Peyer's patch (tissue), 4 donors: ENCODE measurements at regions not wholly inside any gene's neighbourhood (a gene's known extent, or its start where the extent isn't known, plus 50 kb on each side); places are given as distances from the start of the nearest gene placed in this dataset.

Experiments used
- DNase-seq, 3 donors: peaks; one replicate each; pipeline ENCODE4 v3.0.0-alpha.2; 2017 to 2019
- H3K27ac ChIP-seq, 4 donors: fragments of 200-600 bp; sonication (generic); one replicate each; pipeline ENCODE4 v1.5.1; 2016 to 2019
- H3K27me3 ChIP-seq, 2 donors: fragments of 200-600 bp; sonication (generic); one replicate each; pipeline ENCODE4 v1.5.1; 2019
- H3K36me3 ChIP-seq, 3 donors: fragments of 200-600 bp; sonication (generic); one replicate each; pipeline ENCODE4 v1.5.1; 2016 to 2019
- H3K4me1 ChIP-seq, 4 donors: fragments of 200-600 bp; sonication (generic); one replicate each; pipeline ENCODE4 v1.5.1; 2016 to 2019
- H3K4me3 ChIP-seq, 4 donors: fragments of 200-600 bp; sonication (generic); 1 replicate in 3 of 4; 2 replicates in 1 of 4; pipeline ENCODE4 v1.5.1; 2016 to 2019; ENCODE audit warnings: mild to moderate bottlenecking in 1 of 4
- H3K9me3 ChIP-seq, 4 donors: fragments of 200-600 bp; sonication (generic); one replicate each; pipeline ENCODE4 v1.5.1; 2016 to 2019; ENCODE audit warnings: mild to moderate bottlenecking in 1 of 4
- CTCF ChIP-seq, 6 experiments: fragments of 450-650 bp in 4 of 6; fragments of 200-600 bp in 2 of 6; sonication (generic) in 1 of 6; IDR thresholded peaks; one replicate each; pipeline ENCODE4 v1.5.1; 2017 to 2019; ENCODE audit warnings: antibody characterized with exemption in 6 of 6, mild to moderate bottlenecking in 3 of 6, moderate library complexity in 1 of 6
- POLR2A ChIP-seq, 2 donors: fragments of 450-650 bp; IDR thresholded peaks; one replicate each; pipeline ENCODE4 v1.5.1; 2017; ENCODE audit warnings: antibody characterized with exemption in 2 of 2, mild to moderate bottlenecking in 2 of 2, moderate library complexity in 2 of 2

- Histone ChIP-seq H3K4me1 (no peaks in the 10 kb centered on the region), H3K27ac (no peak overlapping the region), H3K9me3 (no peaks in the 10 kb centered on the region), H3K4me3 (no peak overlapping the region), H3K36me3 (no peaks in the 10 kb centered on the region), H3K27me3 (no peaks in the 10 kb centered on the region)
- TF ChIP-seq POLR2A (IDR thresholded peaks at IDR 0.05) (no peak), CTCF (IDR thresholded peaks at IDR 0.05) (no peak)
- DNase-seq: no peak
Observed at GRCh38 chr4:43990963-43991362, 457.6 kb downstream of the KCTD8 start.

GRCh38 chr4:43992552-43992951 is 456.1 kb downstream of the KCTD8 start:
- no peak for DNase-seq
- TF ChIP-seq POLR2A (IDR thresholded peaks at IDR 0.05): no peak
- Histone ChIP-seq H3K4me3 (no peak overlapping the region), H3K4me1 (no peaks in the 10 kb centered on the region), H3K36me3 (no peaks in the 10 kb centered on the region), H3K9me3 (no peaks in the 10 kb centered on the region), H3K27ac (no peak overlapping the region), H3K27me3 (no peaks in the 10 kb centered on the region)

GRCh38 chr4:43993196-43993902 is 455.3 kb downstream of the KCTD8 start:
- no peak for TF ChIP-seq CTCF (IDR thresholded peaks at IDR 0.05)
- no peak for TF ChIP-seq POLR2A (IDR thresholded peaks at IDR 0.05)

GRCh38 chr4:43999669-44000068 is 448.9 kb downstream of the KCTD8 start:
- Histone ChIP-seq H3K36me3 (no peaks in the 10 kb centered on the region), H3K4me3 (no peak overlapping the region), H3K4me1 (no peaks in the 10 kb centered on the region), H3K27me3 (no peaks in the 10 kb centered on the region), H3K27ac (no peak overlapping the region), H3K9me3 (no peaks in the 10 kb centered on the region)
- no peak for DNase-seq
- TF ChIP-seq CTCF (IDR thresholded peaks at IDR 0.05) (no peak), POLR2A (IDR thresholded peaks at IDR 0.05) (no peak)

More at GRCh38 chr4:43993196-43993902, 455.3 kb downstream of the KCTD8 start:
- Histone ChIP-seq H3K27ac (no peak overlapping the region), H3K4me3 (no peak overlapping the region), H3K27me3 (no peaks in the 10 kb centered on the region), H3K4me1 (no peaks in the 10 kb centered on the region), H3K9me3 (no peaks in the 10 kb centered on the region), H3K36me3 (no peaks in the 10 kb centered on the region)
- no peak for DNase-seq

GRCh38 chr4:44002368-44002767 is 446.2 kb downstream of the KCTD8 start:
- no peak overlapping the region for H3K4me3 ChIP-seq
- H3K27me3 ChIP-seq: no peaks in the 10 kb centered on the region
- H3K9me3 ChIP-seq: no peaks in the 10 kb centered on the region
- H3K27ac ChIP-seq: no peak overlapping the region
- no peaks in the 10 kb centered on the region for H3K4me1 ChIP-seq
- no peak for DNase-seq
- TF ChIP-seq CTCF (IDR thresholded peaks at IDR 0.05) (no peak), POLR2A (IDR thresholded peaks at IDR 0.05) (no peak)
- H3K36me3 ChIP-seq: no peaks in the 10 kb centered on the region

GRCh38 chr4:44016570-44017421 is 431.8 kb downstream of the KCTD8 start:
- no peak for TF ChIP-seq CTCF (IDR thresholded peaks at IDR 0.05)
- no peak for TF ChIP-seq POLR2A (IDR thresholded peaks at IDR 0.05)
- no peak for DNase-seq
- no peaks in the 10 kb centered on the region for H3K9me3 ChIP-seq
- H3K4me3 ChIP-seq: no peak overlapping the region
- H3K4me1 ChIP-seq: no peaks in the 10 kb centered on the region
- H3K36me3 ChIP-seq: no peaks in the 10 kb centered on the region
- H3K27me3 ChIP-seq: no peaks in the 10 kb centered on the region
- H3K27ac ChIP-seq: no peak overlapping the region
